ENCODE measurements at regions not wholly inside any gene's neighbourhood (a gene's known extent, or its start where the extent isn't known, plus 50 kb on each side); places are given as distances from the start of the nearest gene placed in this dataset.

DNA sequence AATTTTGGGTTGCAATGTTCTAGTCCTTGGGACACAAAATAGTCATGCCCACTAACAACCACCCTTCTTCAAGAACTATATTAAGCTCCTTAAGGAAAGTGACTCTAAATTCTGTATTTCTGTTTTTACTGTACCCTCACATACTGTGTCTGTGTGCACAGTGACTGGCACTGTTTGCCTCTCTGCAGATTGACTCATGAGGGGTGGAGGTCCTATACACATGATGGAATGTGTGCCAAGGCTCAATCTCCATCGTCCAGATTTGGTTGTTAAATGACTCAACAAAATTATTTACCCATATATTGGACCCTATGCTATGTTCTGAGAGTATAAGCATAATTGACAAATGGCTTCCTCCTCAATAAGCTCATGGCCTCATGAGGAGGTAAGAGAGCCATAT, 126.6 kb upstream of the CWC22 start:
- no peaks in the 10 kb centered on the region for H3K36me3 ChIP-seq (ENCODE audit: control insufficient read depth, insufficient read depth, low read length)
- no peak overlapping the region for H3K27ac ChIP-seq (ENCODE audit: low read depth, low read length)
- no peak overlapping the region for H3K4me3 ChIP-seq (ENCODE audit: low read depth, low read length)
- no peaks in the 10 kb centered on the region for H3K9me3 ChIP-seq (ENCODE audit: control insufficient read depth, insufficient read depth, low read length)
- no peak for DNase-seq (ENCODE audit: low read depth in 4 of 6, low spot score in 6 of 6)
- no CpG with 5 or more reads among the region's 1 CpG for WGBS (ENCODE audit: insufficient coverage)
- no peaks in the 10 kb centered on the region for H3K4me1 ChIP-seq (ENCODE audit: control insufficient read depth, insufficient read depth, low read length)
- H3K27me3 ChIP-seq (ENCODE audit: control insufficient read depth, insufficient read depth, low read length), result no peaks in the 10 kb centered on the region

GRCh38 chr2:180130403-180130802, 123.3 kb upstream of the CWC22 start:
- DNase-seq (ENCODE audit: low read depth in 4 of 6, low spot score in 6 of 6), result peak in 1 of 6 donors; percentile 31
- Histone ChIP-seq H3K27ac (ENCODE audit: low read depth, low read length) (no peak overlapping the region), H3K27me3 (ENCODE audit: control insufficient read depth, insufficient read depth, low read length) (no peaks in the 10 kb centered on the region), H3K36me3 (ENCODE audit: control insufficient read depth, insufficient read depth, low read length) (no peaks in the 10 kb centered on the region), H3K9me3 (ENCODE audit: control insufficient read depth, insufficient read depth, low read length) (no peaks in the 10 kb centered on the region), H3K4me1 (ENCODE audit: control insufficient read depth, insufficient read depth, low read length) (peaks cover under 1% of the 10 kb centered on the region), H3K4me3 (ENCODE audit: low read depth, low read length) (no peak overlapping the region)

DNA sequence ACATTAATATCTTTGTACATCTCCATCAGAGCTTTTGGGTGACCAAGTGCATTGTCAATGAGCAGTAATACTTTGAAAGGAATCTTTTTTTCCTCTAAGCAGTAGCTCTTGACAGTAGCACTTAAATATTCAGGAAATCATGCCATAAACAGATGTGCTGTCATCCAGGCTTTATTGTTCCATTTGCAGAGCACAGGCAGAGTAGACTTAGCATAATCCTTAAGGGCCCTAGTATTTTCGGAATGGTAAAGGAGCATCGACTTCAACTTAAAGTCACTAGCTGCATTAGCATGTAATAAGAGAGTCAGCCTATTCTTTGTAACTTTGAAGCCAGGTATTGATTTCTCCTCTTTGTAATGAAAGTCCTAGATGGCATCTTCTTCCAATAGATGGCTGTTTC, 121.8 kb upstream of the CWC22 start:
- DNase-seq (ENCODE audit: low read depth in 4 of 6, low spot score in 6 of 6), result no peak
- Histone ChIP-seq H3K36me3 (ENCODE audit: control insufficient read depth, insufficient read depth, low read length) (no peaks in the 10 kb centered on the region), H3K9me3 (ENCODE audit: control insufficient read depth, insufficient read depth, low read length) (no peaks in the 10 kb centered on the region), H3K4me1 (ENCODE audit: control insufficient read depth, insufficient read depth, low read length) (peaks cover 5% of the 10 kb centered on the region), H3K4me3 (ENCODE audit: low read depth, low read length) (no peak overlapping the region), H3K27me3 (ENCODE audit: control insufficient read depth, insufficient read depth, low read length) (no peaks in the 10 kb centered on the region), H3K27ac (ENCODE audit: low read depth, low read length) (no peak overlapping the region)
- WGBS (ENCODE audit: insufficient coverage), result no CpG with 5 or more reads among the region's 2 CpGs

DNA sequence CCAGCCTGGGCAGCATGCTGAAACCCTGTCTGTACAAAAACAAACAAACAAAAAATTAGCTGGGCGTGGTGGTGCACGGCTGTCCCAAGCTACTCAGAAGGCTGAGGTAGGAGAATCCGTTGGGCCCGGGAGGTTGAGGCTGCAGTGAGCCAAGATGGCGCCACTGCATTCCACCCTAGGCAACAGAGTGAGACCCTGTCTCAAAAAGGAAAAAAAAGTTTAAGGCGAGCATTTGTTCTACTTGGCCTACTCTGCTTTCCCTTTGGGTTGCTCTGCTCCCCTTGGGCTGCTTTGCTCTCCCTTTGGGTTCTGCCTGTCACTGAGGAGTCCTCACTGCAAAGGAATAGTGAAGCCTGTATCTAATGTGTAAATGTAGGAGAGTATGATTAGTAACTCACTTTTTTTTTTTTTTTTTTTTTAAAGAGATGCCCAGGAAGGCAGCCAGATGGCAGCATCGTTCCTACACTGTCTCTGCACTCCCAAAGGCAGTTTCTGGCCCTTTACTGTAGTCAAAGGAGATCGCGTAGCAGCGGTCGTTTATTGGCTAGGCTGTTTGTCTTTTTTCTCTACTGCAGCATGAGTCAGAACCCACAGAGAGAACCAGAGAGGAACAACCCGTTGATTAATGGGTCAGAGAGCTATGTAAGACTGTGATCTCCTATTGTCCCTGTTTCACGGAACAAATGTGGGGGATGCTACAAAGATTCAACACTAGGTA, 118.3 kb upstream of the CWC22 start:
- Histone ChIP-seq H3K4me3 (ENCODE audit: low read depth, low read length) (no peak overlapping the region), H3K36me3 (ENCODE audit: control insufficient read depth, insufficient read depth, low read length) (no peaks in the 10 kb centered on the region), H3K27ac (ENCODE audit: low read depth, low read length) (no peak overlapping the region), H3K9me3 (ENCODE audit: control insufficient read depth, insufficient read depth, low read length) (no peaks in the 10 kb centered on the region), H3K4me1 (ENCODE audit: control insufficient read depth, insufficient read depth, low read length) (peaks cover 5% of the 10 kb centered on the region), H3K27me3 (ENCODE audit: control insufficient read depth, insufficient read depth, low read length) (no peaks in the 10 kb centered on the region)
- peak; percentile 52 to 97 (median 74) for DNase-seq (ENCODE audit: low read depth in 4 of 6, low spot score in 6 of 6)
- WGBS (ENCODE audit: insufficient coverage), result 33% methylated on average over 8 of the region's 13 CpGs

- Histone ChIP-seq H3K27ac (ENCODE audit: low read depth, low read length) (no peak overlapping the region), H3K9me3 (ENCODE audit: control insufficient read depth, insufficient read depth, low read length) (no peaks in the 10 kb centered on the region), H3K27me3 (ENCODE audit: control insufficient read depth, insufficient read depth, low read length) (no peaks in the 10 kb centered on the region), H3K4me1 (ENCODE audit: control insufficient read depth, insufficient read depth, low read length) (peaks cover 5% of the 10 kb centered on the region), H3K36me3 (ENCODE audit: control insufficient read depth, insufficient read depth, low read length) (no peaks in the 10 kb centered on the region), H3K4me3 (ENCODE audit: low read depth, low read length) (no peak overlapping the region)
- peak; percentile 63 to 95 (median 70) for DNase-seq (ENCODE audit: low read depth in 4 of 6, low spot score in 6 of 6)
- WGBS (ENCODE audit: insufficient coverage), result 67% methylated on average over 1 of the region's 8 CpGs
Observed at GRCh38 chr2:180124273-180125139, 117.4 kb upstream of the CWC22 start.

- H3K27me3 ChIP-seq (ENCODE audit: control insufficient read depth, insufficient read depth, low read length), result no peaks in the 10 kb centered on the region
- no peak for DNase-seq (ENCODE audit: low read depth in 4 of 6, low spot score in 6 of 6)
- H3K4me3 ChIP-seq (ENCODE audit: low read depth, low read length), result no peak overlapping the region
- no peaks in the 10 kb centered on the region for H3K9me3 ChIP-seq (ENCODE audit: control insufficient read depth, insufficient read depth, low read length)
- no CpG with 5 or more reads among the region's 2 CpGs for WGBS (ENCODE audit: insufficient coverage)
- peaks cover 5% of the 10 kb centered on the region for H3K4me1 ChIP-seq (ENCODE audit: control insufficient read depth, insufficient read depth, low read length)
- no peak overlapping the region for H3K27ac ChIP-seq (ENCODE audit: low read depth, low read length)
- no peaks in the 10 kb centered on the region for H3K36me3 ChIP-seq (ENCODE audit: control insufficient read depth, insufficient read depth, low read length)
Observed at GRCh38 chr2:180122874-180123273, 115.8 kb upstream of the CWC22 start.

GRCh38 chr2:180115675-180116074, 108.6 kb upstream of the CWC22 start:
- H3K4me3 ChIP-seq (ENCODE audit: low read depth, low read length), result no peak overlapping the region
- H3K27ac ChIP-seq (ENCODE audit: low read depth, low read length), result no peak overlapping the region
- DNase-seq (ENCODE audit: low read depth in 4 of 6, low spot score in 6 of 6), result no peak
- H3K27me3 ChIP-seq (ENCODE audit: control insufficient read depth, insufficient read depth, low read length), result no peaks in the 10 kb centered on the region
- no peaks in the 10 kb centered on the region for H3K9me3 ChIP-seq (ENCODE audit: control insufficient read depth, insufficient read depth, low read length)
- no peaks in the 10 kb centered on the region for H3K36me3 ChIP-seq (ENCODE audit: control insufficient read depth, insufficient read depth, low read length)
- no peaks in the 10 kb centered on the region for H3K4me1 ChIP-seq (ENCODE audit: control insufficient read depth, insufficient read depth, low read length)
- WGBS (ENCODE audit: insufficient coverage), result 100% methylated on average over 1 of the region's 2 CpGs

DNA sequence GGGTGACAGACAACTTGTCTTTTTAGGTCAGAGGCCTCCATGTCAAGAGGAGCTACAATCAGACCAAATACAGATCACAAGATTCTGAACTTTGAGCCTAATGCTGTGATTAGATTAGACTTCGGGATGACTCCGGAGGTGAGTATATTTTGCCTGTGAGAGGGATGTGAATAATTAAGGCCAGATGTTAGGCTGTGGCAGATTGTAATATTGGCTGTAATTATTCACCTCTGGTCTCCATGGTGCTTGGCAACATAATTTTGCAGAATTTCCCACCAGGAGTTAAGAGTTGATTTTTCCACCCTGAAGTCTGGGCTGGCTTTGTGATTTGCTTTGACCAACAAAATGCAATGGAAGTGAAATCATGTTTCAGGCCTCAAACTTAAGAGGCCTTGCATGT, 108.2 kb upstream of the CWC22 start:
- H3K4me3 ChIP-seq (ENCODE audit: low read depth, low read length), result no peak overlapping the region
- H3K27ac ChIP-seq (ENCODE audit: low read depth, low read length), result no peak overlapping the region
- no peaks in the 10 kb centered on the region for H3K4me1 ChIP-seq (ENCODE audit: control insufficient read depth, insufficient read depth, low read length)
- no peaks in the 10 kb centered on the region for H3K36me3 ChIP-seq (ENCODE audit: control insufficient read depth, insufficient read depth, low read length)
- no peak for DNase-seq (ENCODE audit: low read depth in 4 of 6, low spot score in 6 of 6)
- no peaks in the 10 kb centered on the region for H3K9me3 ChIP-seq (ENCODE audit: control insufficient read depth, insufficient read depth, low read length)
- WGBS (ENCODE audit: insufficient coverage), result 100% methylated on average over 2 of the region's 2 CpGs
- H3K27me3 ChIP-seq (ENCODE audit: control insufficient read depth, insufficient read depth, low read length), result no peaks in the 10 kb centered on the region

GRCh38 chr2:180111901-180112300, 104.8 kb upstream of the CWC22 start:
- no peaks in the 10 kb centered on the region for H3K4me1 ChIP-seq (ENCODE audit: control insufficient read depth, insufficient read depth, low read length)
- no CpG with 5 or more reads among the region's 1 CpG for WGBS (ENCODE audit: insufficient coverage)
- no peak overlapping the region for H3K27ac ChIP-seq (ENCODE audit: low read depth, low read length)
- no peaks in the 10 kb centered on the region for H3K9me3 ChIP-seq (ENCODE audit: control insufficient read depth, insufficient read depth, low read length)
- no peak for DNase-seq (ENCODE audit: low read depth in 4 of 6, low spot score in 6 of 6)
- H3K36me3 ChIP-seq (ENCODE audit: control insufficient read depth, insufficient read depth, low read length), result no peaks in the 10 kb centered on the region
- no peak overlapping the region for H3K4me3 ChIP-seq (ENCODE audit: low read depth, low read length)
- H3K27me3 ChIP-seq (ENCODE audit: control insufficient read depth, insufficient read depth, low read length), result no peaks in the 10 kb centered on the region

- Histone ChIP-seq H3K4me3 (ENCODE audit: low read depth, low read length) (no peak overlapping the region), H3K27ac (ENCODE audit: low read depth, low read length) (no peak overlapping the region), H3K27me3 (ENCODE audit: control insufficient read depth, insufficient read depth, low read length) (no peaks in the 10 kb centered on the region), H3K36me3 (ENCODE audit: control insufficient read depth, insufficient read depth, low read length) (no peaks in the 10 kb centered on the region), H3K9me3 (ENCODE audit: control insufficient read depth, insufficient read depth, low read length) (no peaks in the 10 kb centered on the region), H3K4me1 (ENCODE audit: control insufficient read depth, insufficient read depth, low read length) (no peaks in the 10 kb centered on the region)
- WGBS (ENCODE audit: insufficient coverage), result 96% methylated on average over 5 of the region's 6 CpGs
- no peak for DNase-seq (ENCODE audit: low read depth in 4 of 6, low spot score in 6 of 6)
Observed at GRCh38 chr2:180110469-180110868, 103.4 kb upstream of the CWC22 start.
